Upper lobe of left lung (tissue), 4 donors: ENCODE measurements at regions not wholly inside any gene's neighbourhood (a gene's known extent, or its start where the extent isn't known, plus 50 kb on each side); places are given as distances from the start of the nearest gene placed in this dataset.

Experiments
- EP300 ChIP-seq, 4 donors: sonication (generic); formaldehyde crosslinking; IDR thresholded peaks; one replicate each; pipeline ENCODE4 v1.5.1; 2017; ENCODE audit warnings: antibody characterized with exemption in 4 of 4, control low read depth in 2 of 4
- POLR2A ChIP-seq, 4 donors: fragments of 450-650 bp; IDR thresholded peaks; one replicate each; pipeline ENCODE4 v1.5.1; 2016 to 2017; ENCODE audit warnings: antibody characterized with exemption in 4 of 4, mild to moderate bottlenecking in 2 of 4
- POLR2AphosphoS5 ChIP-seq, 2 donors: sonication (generic); formaldehyde crosslinking; IDR thresholded peaks; one replicate each; pipeline ENCODE4 v1.5.1; 2017; ENCODE audit warnings: antibody characterized with exemption in 2 of 2
- TF ChIP-seq, protein P1 (sequence below), 6 experiments: fragments of 450-650 bp in 4 of 6; fragments of 200-600 bp in 2 of 6; sonication (generic) in 2 of 6; IDR thresholded peaks; one replicate each; pipeline ENCODE4 v1.5.1; 2016 to 2019; ENCODE audit warnings: antibody characterized with exemption in 6 of 6

DNA sequence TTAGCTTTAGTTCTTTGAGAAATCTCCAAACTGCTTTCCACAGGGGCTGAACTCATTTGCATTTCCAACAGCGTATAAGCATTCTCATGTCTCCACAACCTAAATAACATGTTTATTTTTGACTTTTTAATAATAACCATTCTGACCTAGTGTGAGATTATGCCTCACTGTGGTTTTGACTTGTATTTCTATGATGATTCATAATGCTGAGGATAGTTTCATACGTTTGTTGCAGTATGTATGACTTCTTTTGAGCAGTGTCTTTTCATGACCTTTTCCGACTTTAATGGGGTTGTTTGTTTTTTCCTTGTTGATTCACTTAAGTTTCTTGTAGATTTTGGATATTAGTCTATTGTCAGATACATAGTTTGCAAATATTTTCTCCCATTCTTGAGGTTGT, 1833.0 kb upstream of the PCDH10 start:
- TF ChIP-seq, protein P1, sequence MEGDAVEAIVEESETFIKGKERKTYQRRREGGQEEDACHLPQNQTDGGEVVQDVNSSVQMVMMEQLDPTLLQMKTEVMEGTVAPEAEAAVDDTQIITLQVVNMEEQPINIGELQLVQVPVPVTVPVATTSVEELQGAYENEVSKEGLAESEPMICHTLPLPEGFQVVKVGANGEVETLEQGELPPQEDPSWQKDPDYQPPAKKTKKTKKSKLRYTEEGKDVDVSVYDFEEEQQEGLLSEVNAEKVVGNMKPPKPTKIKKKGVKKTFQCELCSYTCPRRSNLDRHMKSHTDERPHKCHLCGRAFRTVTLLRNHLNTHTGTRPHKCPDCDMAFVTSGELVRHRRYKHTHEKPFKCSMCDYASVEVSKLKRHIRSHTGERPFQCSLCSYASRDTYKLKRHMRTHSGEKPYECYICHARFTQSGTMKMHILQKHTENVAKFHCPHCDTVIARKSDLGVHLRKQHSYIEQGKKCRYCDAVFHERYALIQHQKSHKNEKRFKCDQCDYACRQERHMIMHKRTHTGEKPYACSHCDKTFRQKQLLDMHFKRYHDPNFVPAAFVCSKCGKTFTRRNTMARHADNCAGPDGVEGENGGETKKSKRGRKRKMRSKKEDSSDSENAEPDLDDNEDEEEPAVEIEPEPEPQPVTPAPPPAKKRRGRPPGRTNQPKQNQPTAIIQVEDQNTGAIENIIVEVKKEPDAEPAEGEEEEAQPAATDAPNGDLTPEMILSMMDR (IDR thresholded peaks at IDR 0.05) = no peak
- TF ChIP-seq POLR2AphosphoS5 (IDR thresholded peaks at IDR 0.05) (no peak), POLR2A (IDR thresholded peaks at IDR 0.05) (no peak), EP300 (IDR thresholded peaks at IDR 0.05) (no peak)
